Astrocyte (in vitro differentiated cells and primary cell): ENCODE measurements at regions not wholly inside any gene's neighbourhood (a gene's known extent, or its start where the extent isn't known, plus 50 kb on each side); places are given as distances from the start of the nearest gene placed in this dataset.

Experiments used
- CTCF ChIP-seq: IDR thresholded peaks from 2 replicates; pipeline ENCODE4 v1.5.1; 2011; ENCODE audit warnings: low read depth, mild to moderate bottlenecking, inconsistent platforms, low read length, moderate library complexity; ENCODE audit not compliant: insufficient read depth
- EZH2 ChIP-seq: IDR thresholded peaks from 2 replicates; pipeline ENCODE4 v1.6.1; 2012; ENCODE audit warnings: mild to moderate bottlenecking, low read length, inconsistent platforms; ENCODE audit not compliant: insufficient read depth

DNA sequence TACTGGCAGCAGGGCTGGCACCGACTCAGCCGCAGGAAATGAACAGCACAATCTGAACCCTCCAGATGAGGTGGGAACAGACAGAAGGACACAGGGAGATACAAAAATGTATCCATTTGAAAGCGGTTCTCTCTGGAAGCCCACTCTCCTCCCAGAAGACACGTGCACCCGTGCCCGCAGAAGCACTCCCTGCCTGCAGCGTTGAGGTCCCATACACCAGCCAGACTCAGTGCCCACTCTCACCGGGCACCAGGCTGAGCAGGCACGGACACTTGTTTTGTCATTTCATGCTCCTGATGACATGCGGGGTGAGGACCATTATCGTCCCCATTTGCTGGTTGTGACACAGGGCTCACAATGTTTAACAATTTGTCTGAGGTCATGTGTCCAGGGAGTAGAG lies 297.4 kb upstream of the TLE3 start:
- TF ChIP-seq CTCF (no peak), EZH2 (no peak)
